ENCODE measurements at regions not wholly inside any gene's neighbourhood (a gene's known extent, or its start where the extent isn't known, plus 50 kb on each side); places are given as distances from the start of the nearest gene placed in this dataset.
"Not testable (repeated sequence)": the region's sequence is repeated elsewhere in the genome, so short reads cannot be mapped to it uniquely, and the experiment has no call there.

- TF ChIP-seq, protein P1, sequence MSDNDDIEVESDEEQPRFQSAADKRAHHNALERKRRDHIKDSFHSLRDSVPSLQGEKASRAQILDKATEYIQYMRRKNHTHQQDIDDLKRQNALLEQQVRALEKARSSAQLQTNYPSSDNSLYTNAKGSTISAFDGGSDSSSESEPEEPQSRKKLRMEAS (IDR thresholded peaks at IDR 0.05): not testable (repeated sequence)
- TF ChIP-seq, protein P2, sequence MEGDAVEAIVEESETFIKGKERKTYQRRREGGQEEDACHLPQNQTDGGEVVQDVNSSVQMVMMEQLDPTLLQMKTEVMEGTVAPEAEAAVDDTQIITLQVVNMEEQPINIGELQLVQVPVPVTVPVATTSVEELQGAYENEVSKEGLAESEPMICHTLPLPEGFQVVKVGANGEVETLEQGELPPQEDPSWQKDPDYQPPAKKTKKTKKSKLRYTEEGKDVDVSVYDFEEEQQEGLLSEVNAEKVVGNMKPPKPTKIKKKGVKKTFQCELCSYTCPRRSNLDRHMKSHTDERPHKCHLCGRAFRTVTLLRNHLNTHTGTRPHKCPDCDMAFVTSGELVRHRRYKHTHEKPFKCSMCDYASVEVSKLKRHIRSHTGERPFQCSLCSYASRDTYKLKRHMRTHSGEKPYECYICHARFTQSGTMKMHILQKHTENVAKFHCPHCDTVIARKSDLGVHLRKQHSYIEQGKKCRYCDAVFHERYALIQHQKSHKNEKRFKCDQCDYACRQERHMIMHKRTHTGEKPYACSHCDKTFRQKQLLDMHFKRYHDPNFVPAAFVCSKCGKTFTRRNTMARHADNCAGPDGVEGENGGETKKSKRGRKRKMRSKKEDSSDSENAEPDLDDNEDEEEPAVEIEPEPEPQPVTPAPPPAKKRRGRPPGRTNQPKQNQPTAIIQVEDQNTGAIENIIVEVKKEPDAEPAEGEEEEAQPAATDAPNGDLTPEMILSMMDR (IDR thresholded peaks at IDR 0.05): peak; percentile 50
- not testable (repeated sequence) for TF ChIP-seq POLR2A (IDR thresholded peaks at IDR 0.05; ENCODE audit: low read length); PBX3 (IDR thresholded peaks at IDR 0.05)
- TF ChIP-seq, protein P3, sequence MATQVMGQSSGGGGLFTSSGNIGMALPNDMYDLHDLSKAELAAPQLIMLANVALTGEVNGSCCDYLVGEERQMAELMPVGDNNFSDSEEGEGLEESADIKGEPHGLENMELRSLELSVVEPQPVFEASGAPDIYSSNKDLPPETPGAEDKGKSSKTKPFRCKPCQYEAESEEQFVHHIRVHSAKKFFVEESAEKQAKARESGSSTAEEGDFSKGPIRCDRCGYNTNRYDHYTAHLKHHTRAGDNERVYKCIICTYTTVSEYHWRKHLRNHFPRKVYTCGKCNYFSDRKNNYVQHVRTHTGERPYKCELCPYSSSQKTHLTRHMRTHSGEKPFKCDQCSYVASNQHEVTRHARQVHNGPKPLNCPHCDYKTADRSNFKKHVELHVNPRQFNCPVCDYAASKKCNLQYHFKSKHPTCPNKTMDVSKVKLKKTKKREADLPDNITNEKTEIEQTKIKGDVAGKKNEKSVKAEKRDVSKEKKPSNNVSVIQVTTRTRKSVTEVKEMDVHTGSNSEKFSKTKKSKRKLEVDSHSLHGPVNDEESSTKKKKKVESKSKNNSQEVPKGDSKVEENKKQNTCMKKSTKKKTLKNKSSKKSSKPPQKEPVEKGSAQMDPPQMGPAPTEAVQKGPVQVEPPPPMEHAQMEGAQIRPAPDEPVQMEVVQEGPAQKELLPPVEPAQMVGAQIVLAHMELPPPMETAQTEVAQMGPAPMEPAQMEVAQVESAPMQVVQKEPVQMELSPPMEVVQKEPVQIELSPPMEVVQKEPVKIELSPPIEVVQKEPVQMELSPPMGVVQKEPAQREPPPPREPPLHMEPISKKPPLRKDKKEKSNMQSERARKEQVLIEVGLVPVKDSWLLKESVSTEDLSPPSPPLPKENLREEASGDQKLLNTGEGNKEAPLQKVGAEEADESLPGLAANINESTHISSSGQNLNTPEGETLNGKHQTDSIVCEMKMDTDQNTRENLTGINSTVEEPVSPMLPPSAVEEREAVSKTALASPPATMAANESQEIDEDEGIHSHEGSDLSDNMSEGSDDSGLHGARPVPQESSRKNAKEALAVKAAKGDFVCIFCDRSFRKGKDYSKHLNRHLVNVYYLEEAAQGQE (IDR thresholded peaks at IDR 0.05): not testable (repeated sequence)
Measured at GRCh38 chr20:22734946-22735647, 150.7 kb upstream of the FOXA2 start.
